Endothelial cell of hepatic sinusoid (primary cell): ENCODE measurements at regions not wholly inside any gene's neighbourhood (a gene's known extent, or its start where the extent isn't known, plus 50 kb on each side); places are given as distances from the start of the nearest gene placed in this dataset.

Experiments used
- in situ Hi-C: cut with HindIII; loops from 2 replicates; pipeline ENCODE4 v1.10.0; 2017; ENCODE audit warnings: low sequenced_read_pairs

- in situ Hi-C loops, result no loop called here
Measured at GRCh38 chr12:91316161-91316906, 133.7 kb upstream of the DCN start.

GRCh38 chr12:91311081-91311480 is 128.5 kb upstream of the DCN start:
- in situ Hi-C loops, result no loop called here

- in situ Hi-C loops, result no loop called here
Measured at GRCh38 chr12:91309450-91309849, 126.8 kb upstream of the DCN start.

GRCh38 chr12:91307957-91308670 is 125.5 kb upstream of the DCN start:
- in situ Hi-C loops, result no loop called here

- in situ Hi-C loops, result no loop called here
Measured at GRCh38 chr12:91290354-91290753, 107.7 kb upstream of the DCN start.

GRCh38 chr12:91289906-91290305 is 107.3 kb upstream of the DCN start:
- in situ Hi-C loops, result no loop called here

- in situ Hi-C loops, result no loop called here
Measured at GRCh38 chr12:91289072-91289471, 106.5 kb upstream of the DCN start.

GRCh38 chr12:91287753-91288152 is 105.1 kb upstream of the DCN start:
- in situ Hi-C loops, result no loop called here

- in situ Hi-C loops, result no loop called here
Measured at GRCh38 chr12:91278126-91278525, 95.5 kb upstream of the DCN start.

DNA sequence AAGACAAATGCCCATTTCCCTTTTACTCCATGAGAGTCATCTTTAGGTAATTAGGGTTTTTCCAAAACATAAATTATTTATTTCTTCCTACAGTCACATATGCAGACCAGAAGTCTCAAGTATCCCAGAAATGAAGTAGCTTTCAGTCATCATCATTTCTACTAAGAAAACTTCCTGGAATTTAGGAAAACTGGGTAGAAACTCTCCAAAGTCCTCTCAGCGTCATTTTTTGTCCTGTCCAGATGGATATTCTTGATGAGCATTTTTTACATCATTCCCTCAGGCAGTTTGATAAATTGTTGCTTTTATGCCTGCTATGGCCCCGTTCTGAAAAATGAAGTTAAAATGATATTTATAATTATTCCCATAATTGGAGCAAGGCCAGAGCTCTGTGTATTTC is 93.9 kb upstream of the DCN start:
- in situ Hi-C loops, result no loop called here

DNA sequence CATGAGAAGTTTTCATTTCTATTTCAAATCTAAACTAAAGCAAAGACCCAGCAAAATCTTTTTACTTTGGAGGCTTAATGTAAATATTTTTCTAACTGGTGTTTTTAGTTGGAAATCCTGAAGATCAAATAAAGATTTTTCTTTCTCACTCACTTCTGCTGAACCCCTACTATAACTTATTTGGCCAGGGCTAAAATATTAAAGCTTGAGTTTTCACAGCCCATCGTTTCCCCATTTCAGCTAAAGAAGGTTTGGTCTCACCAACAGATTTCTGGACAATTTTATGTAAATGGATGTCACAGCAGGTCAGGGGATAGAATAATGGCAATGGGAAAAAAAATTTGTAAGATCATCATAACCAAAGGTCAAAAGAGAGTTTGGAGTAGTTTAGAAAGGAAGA is 92.7 kb upstream of the DCN start:
- in situ Hi-C loops, result no loop called here

- in situ Hi-C loops, result no loop called here
Measured at GRCh38 chr12:91274916-91275315, 92.3 kb upstream of the DCN start.

- in situ Hi-C loops, result no loop called here
Measured at GRCh38 chr12:91273560-91273959, 90.9 kb upstream of the DCN start.

GRCh38 chr12:91272461-91273063 is 89.9 kb upstream of the DCN start:
- in situ Hi-C loops, result no loop called here

GRCh38 chr12:91271185-91271584 is 88.6 kb upstream of the DCN start:
- in situ Hi-C loops, result no loop called here

GRCh38 chr12:91267039-91267438 is 84.4 kb upstream of the DCN start:
- in situ Hi-C loops, result no loop called here

DNA sequence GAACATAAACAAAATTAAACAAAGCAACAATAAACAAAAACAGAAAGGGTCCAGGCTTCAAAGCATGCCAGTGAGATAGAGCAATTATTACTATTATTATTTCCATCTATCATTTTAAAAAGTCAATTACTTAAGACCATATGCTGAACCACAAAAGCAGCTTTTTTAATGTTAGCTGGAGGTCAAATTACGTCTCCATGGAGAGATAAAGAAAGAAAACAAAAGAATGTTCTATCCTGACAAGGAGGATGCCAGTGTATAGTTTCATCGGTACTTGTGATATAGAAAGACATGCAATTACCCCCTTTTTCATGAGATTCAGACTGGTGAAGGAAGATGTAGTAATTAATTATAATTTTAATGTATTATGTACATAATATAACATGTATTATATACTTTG is 81.6 kb upstream of the DCN start:
- in situ Hi-C loops, result no loop called here

DNA sequence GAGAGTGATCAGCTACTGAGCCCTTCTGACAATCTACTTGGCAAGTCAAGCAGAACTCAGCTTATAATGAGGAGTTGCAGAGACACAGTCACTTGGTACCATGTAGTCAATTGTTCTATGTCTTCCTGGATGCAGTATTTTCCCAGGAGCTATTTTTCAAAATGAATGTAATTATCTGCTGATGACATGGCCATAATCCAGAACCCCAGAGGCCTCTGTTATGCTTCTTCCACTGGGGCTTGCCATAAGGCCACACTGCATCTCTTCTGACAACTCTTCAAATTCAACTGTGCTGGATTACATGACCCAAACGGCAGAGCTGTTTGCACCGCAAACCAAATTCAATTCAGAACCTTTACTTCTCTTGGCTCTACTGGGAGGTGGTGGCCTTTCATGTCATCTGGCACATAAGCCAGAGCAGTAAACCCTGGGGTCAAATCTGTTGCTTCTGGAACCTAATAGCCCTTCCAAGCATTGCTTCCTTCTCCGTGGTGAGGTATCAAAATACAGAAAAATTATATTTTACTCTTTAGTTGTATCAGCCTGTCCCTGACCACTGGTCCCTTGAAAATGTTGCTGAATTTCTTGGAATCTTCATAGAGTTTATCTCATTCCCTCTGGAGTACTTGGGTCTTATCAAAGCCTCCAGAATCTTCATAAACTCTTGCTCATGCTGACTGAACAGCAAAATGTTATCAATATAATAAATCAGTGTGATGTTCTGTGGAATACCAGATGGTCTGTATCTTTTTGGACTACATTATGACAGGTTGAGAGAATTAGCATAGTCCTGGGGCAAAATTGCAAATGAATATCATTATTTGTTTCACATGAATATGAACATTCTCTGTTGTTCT is 79.4 kb upstream of the DCN start:
- in situ Hi-C loops, result no loop called here

DNA sequence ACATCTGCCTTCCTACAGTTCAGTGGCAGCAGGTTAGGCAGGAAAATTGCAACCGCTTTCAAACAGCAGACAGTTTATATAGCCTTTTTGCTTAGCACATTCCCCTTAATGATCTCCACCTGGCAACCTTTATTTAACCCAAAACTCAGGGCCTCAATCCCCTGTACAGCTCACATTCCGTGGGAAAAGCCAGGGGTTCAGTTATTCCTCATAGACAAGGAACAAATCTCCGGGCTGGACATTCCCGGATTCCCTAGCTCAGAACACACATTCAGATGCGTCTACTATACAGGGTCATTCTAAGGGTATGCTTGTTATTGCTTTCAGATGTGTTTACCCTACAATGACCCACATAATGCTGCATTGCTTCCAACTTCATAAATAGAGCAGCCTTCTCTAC is 73.8 kb upstream of the DCN start:
- in situ Hi-C loops, result no loop called here

GRCh38 chr12:91252341-91252740 is 69.7 kb upstream of the DCN start:
- in situ Hi-C loops, result no loop called here

DNA sequence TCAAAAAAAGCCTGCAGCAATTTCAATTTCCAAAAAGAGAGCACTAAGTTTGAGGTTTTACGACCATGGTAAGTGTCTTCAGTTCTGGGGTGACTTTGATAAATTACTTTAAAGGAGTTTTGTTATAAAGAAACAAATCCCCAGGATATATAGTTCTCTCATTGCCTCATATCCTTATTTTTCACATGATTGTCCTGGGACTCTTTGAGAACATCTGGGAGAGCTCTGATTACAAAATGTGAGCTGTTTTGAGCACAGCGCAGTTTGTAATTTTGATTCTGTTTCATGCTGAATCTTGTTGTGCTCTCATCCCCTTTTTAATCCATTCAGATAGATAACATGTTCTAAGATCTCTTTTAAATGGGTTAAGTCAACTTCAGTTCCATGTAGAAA is 67.7 kb upstream of the DCN start:
- in situ Hi-C loops, result no loop called here
